Fibroblast of the aortic adventitia (primary cell): ENCODE measurements at regions not wholly inside any gene's neighbourhood (a gene's known extent, or its start where the extent isn't known, plus 50 kb on each side); places are given as distances from the start of the nearest gene placed in this dataset.

Experiments used
- DNase-seq: peaks from one replicate; pipeline ENCODE4 v3.0.0-alpha.2; 2010; ENCODE audit warnings: low read depth
- H3K4me3 ChIP-seq: 2 replicates; pipeline ENCODE4 v1.5.1; 2011; ENCODE audit warnings: low read depth, mild to moderate bottlenecking, control low read depth, low read length, moderate library complexity
- TF ChIP-seq, protein P1 (sequence below): IDR thresholded peaks from 2 replicates; pipeline ENCODE4 v1.5.1; 2011; ENCODE audit warnings: mild to moderate bottlenecking, low read length, control low read depth, inconsistent platforms; ENCODE audit not compliant: insufficient read depth

GRCh38 chr2:88345842-88346241, 106.7 kb downstream of the FOXI3 start:
- TF ChIP-seq, protein P1, sequence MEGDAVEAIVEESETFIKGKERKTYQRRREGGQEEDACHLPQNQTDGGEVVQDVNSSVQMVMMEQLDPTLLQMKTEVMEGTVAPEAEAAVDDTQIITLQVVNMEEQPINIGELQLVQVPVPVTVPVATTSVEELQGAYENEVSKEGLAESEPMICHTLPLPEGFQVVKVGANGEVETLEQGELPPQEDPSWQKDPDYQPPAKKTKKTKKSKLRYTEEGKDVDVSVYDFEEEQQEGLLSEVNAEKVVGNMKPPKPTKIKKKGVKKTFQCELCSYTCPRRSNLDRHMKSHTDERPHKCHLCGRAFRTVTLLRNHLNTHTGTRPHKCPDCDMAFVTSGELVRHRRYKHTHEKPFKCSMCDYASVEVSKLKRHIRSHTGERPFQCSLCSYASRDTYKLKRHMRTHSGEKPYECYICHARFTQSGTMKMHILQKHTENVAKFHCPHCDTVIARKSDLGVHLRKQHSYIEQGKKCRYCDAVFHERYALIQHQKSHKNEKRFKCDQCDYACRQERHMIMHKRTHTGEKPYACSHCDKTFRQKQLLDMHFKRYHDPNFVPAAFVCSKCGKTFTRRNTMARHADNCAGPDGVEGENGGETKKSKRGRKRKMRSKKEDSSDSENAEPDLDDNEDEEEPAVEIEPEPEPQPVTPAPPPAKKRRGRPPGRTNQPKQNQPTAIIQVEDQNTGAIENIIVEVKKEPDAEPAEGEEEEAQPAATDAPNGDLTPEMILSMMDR, result no peak
- no peak for DNase-seq
- no peak overlapping the region for H3K4me3 ChIP-seq

DNA sequence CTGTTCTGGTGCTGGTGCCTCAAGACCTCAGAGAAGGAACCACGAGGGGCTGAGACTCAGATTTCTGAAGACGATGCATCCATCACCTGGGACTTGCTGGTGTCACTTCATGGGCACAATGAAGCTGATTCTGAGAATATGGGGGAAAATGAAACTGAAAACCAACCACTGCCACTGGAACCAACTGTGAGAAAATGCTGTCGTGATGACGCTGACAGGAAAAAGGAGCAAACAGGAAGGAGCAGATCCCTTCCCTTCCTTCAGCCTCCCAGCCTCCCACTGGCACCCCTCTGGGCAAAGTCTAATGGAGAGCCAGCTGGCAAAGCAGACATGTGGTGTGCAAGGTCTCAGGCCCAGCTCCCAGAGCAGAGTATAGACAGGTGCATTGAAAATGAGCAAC, 109.7 kb downstream of the FOXI3 start:
- no peak overlapping the region for H3K4me3 ChIP-seq
- no peak for DNase-seq
- TF ChIP-seq, protein P1, result no peak

DNA sequence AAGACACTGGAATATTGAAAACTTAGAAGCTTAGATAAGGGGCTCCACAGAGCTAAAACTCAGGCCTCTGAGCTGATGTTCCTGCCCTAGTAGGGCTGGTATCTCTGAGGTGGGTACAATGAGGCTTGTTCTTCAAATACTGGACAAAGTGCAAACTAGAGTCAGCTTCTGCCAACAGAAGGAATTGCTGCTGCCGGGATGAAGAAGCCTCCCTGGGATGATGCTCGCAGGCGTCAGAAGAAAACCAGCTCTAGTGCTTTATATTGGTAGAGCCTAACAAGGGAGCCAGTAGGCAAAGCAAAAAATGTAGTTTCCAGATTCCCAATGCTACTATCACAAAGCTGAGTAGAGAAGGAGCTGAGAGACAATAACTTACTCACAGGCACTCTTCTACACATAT, 118.1 kb downstream of the FOXI3 start:
- no peak overlapping the region for H3K4me3 ChIP-seq
- DNase-seq, result no peak
- TF ChIP-seq, protein P1, result no peak

- DNase-seq, result no peak
- no peak overlapping the region for H3K4me3 ChIP-seq
- TF ChIP-seq, protein P1, result no peak
Measured at GRCh38 chr2:88331239-88331638, 121.3 kb downstream of the FOXI3 start.

DNA sequence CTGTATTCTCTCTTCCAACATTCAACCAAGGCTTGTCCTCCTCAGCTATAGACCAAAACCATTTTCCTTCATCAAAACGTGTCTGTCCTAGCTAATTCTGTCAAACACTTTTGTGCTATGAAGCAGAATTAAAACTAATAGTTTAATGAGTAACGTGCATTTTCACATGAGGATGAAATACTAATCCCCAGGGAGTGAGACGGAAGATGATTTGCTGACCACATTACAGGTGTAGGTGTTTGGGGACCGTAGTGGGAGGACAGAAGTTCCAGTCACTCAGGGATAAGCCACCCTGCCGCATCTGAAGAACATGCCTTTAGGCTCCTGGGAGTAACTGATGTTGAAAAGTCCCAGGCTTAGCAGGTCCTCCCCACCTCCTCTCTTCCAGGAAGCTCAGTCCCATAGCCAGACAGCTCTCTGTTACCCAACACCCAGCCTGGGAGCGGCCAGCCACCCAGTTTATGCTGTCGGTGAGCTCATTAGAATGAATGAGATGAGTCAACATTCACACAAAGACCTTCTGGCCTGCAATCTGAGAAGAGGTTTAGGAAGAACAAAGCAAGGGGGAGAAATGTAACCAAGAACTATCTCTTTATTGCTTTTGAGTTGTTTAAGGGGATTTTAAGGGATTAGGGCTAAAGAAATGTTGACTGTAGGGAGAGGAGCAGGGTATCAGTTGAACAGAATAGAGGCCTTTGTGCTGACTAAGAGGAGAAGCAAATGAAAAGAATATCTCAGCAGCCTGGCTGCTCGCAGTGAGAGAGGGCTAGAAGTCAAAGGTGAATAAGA, 122.5 kb downstream of the FOXI3 start:
- TF ChIP-seq, protein P1, result no peak
- no peak for DNase-seq
- H3K4me3 ChIP-seq, result no peak overlapping the region

DNA sequence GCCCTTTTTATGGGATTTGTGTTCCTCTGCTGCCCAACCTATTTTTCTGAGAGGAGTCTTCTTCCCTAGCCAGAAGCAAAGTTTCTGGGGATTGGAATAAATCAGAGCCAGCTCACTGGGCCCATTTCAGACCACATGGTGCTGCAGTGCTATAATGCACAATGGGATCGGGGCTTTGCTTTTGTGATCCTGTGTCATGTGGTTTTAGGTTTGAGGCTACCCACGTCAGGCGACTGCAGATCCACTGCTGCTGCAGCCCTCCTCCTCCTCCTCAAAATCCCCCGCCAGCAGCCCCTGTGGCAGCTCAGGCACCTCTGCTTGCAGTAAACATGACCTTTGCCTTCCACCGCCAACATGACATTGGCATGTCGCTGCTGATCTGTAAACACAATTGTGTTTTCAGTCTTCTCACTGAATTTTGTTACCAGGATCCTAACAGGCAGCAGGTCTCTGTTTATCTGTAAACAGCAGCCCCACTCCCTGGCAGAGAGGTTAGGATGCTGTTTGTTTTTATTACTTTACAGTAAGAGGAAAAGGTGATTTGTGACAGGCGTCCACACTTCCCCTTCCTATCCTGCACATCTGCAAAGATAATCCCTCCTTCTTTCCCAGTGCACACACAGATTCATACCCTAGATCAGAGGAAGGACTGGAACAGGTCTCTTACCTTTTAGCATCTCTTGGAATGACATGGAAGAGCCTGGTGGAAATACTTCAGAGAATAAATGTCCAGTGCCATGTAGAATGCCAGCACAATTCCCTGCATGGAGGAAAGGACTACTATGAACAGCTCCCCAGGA, 130.8 kb downstream of the FOXI3 start:
- no peak for DNase-seq
- no peak overlapping the region for H3K4me3 ChIP-seq
- TF ChIP-seq, protein P1, result no peak
